Hematopoietic multipotent progenitor cell treated with erythropoietin and hydrocortisone succinate and interleukin-3 and kit ligand, for 6 days (in vitro differentiated cells): ENCODE measurements at regions not wholly inside any gene's neighbourhood (a gene's known extent, or its start where the extent isn't known, plus 50 kb on each side); places are given as distances from the start of the nearest gene placed in this dataset.

Source experiments
- DNase-seq: peaks from one replicate; pipeline ENCODE4 v3.0.0-alpha.2; 2015

DNA sequence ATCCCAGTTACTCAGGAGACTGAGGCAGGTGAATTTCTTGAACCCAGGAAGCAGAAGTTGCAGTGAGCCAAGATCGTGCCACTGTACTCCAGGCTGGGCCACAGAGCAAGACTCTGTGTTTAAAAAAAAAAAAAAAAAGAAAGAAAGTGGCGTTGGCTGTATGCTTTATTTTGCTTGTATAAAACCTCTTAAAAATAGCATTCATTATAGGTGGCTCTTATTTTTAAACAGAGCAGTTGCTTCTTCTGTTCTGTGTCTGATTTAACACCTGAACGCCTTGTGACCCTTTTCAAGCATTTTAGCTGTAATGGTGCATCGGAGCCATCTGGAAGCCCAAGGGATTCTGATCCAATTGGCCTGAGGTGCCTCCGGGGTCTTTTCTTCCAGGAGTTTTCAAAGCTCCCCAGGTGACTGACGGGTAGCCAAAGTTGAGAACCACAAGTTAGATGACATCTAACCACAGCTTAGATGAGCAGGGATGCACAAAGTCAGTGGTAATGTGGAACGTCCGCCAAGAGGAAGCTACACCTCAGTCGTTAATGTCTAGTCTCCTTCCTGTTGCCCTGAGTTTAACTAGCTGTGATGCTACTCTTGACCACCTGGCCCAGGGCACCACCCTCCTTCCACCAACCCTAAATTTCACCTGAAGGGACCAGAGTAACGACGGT lies 274.6 kb upstream of the KLF6 start:
- DNase-seq, result no peak

DNA sequence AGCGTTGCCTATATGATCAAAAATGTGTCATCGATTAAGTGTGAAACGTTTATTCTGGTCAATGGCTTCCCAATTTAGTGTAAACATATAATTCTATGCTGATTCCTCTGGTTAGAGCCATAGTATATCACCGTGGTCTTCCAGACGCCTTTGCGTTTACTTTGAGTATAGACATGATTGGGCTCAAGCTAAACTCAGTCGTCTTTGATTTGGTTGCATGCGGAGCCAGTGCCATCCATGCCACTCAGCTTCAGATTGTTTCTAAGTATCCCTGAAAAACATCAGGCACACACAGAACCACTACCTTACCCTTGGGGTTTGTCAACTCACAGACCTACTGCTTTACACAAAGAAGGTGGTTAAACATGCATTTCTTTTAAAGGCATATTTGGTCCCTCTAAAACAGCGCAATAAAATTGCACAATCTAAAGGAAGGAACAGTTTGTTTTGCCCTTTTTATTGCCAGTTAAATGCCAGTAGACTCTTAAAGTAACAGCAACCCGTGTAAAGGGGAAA lies 273.6 kb upstream of the KLF6 start:
- no peak for DNase-seq

DNA sequence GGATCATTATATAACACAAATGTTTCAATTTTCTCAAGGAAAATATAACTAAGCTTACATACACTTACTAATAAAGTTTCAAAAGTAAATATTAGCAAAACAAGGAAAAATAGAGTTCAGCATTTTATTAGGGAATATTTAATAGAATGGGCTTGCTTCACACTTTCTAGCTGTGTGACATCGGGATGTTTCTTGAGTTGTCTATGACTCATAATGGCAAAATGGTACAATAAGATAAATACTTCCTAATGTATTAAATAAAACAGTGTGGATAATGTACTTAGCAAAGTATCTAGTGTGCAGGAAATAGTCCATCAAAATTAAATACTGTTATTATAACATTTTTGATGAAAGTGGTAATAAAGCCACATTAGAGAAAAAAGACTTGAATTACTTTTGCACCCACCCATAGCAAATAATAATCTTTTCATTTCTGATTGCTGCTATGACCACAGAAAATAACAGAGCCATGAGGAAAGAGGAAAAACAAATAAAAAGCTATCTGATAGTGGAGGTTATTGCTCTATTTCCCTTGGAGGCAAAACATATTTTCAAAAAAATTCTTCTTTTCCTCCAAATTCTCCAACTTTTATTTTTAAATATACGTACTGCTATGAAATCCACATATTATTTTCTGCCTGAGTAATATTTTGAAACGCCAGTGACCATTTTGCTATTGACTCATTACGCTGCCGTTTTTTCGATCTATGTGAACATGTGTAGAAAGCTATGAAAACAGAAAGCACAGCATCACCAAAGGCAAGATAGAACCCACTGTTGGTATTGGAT lies 272.9 kb upstream of the KLF6 start:
- no peak for DNase-seq

DNA sequence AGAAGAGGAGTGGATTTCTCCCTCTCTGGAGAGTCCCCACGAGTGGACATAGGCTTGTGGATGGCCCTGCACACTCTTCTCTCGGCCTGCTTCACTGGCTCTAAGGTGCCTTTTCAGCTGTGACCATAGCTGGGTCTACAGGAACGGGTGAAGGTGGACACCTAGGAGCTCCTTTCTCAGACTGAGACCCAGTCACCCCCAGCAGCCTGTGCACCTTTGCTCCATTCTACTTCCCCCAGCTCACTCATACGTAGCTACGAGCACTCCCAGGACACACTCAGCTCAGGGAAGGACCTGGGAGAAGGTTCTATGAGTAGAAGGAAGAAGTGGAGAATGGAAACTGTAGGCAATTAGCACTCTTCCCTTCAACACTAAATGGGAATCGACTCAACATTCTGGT lies 272.0 kb upstream of the KLF6 start:
- DNase-seq, result no peak

DNA sequence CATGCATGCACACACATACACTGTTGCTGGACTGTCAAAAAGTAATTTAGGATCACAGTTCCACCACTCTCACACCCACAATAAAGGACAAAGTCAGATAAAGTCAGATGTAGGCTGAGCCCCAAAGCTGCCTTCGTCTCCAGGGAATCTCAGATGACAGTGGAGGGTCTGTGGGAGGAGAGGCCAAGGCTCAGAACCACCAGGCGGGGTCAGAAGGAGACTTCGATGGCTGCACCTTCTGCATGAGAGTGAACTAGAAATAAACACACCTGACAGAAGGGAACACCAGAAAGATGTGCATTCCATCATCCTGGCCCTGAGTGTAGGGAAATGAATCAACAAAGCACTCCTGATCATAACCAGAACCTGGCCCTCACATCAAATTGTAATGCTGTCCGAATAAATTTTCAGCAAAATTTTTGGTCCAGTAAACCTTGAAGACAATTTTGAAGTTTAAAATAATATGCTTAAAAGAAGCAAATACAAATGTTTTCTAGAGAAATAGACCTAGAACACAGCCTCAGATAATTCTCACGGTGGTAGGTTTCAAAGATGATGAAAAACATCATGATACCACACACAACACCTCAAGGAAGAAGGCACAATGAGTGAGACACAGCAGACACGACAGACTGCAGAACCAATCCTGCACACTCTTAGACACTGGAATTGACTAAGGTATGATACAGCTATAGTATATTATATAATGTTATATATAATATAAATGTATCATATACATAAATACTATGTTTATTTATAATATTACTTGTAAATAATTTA lies 269.8 kb upstream of the KLF6 start:
- DNase-seq, result no peak

DNA sequence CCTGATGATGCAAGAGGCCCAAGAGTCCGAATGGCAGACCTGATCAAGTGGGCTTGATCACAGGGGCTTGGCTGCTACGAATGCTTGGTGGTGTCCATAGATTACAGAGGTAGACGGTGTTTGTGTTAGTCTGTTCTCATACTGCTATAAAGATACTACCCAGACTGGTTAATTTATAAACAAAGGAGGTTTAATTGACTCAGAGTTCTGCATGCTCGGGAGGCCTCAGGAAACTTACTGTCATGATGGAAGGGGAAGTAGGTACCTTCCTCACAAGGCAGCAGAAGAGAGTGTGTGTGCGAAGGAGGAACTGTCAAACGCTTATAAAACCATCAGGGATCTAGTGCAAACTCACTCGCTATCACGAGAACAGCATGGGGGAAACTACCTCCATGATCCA lies 268.9 kb upstream of the KLF6 start:
- DNase-seq, result peak; percentile 22

DNA sequence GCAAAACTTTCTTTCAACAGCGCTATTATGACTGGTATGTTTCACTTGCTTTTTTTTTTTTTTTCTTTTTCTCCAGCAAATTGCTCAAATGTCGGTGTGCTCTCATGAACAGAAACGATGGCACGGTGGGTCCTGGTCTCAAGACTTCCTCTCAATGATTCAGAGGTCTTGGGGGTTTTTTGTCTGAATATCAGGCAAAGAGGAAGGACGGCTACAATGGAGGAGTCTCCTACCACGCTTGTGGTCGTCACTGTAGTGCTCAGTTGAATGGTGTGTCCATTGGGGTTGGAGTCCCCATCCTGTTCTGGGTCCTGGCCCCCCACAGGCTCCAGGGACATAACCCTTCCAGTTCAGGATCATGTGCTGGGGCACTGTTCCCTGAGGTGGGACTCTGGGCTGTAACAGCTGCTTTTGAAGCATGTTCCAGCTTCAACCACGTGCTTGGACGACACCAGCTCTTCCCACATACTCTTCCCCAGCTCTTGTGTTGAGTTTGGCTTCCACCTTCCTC lies 266.7 kb upstream of the KLF6 start:
- no peak for DNase-seq

DNA sequence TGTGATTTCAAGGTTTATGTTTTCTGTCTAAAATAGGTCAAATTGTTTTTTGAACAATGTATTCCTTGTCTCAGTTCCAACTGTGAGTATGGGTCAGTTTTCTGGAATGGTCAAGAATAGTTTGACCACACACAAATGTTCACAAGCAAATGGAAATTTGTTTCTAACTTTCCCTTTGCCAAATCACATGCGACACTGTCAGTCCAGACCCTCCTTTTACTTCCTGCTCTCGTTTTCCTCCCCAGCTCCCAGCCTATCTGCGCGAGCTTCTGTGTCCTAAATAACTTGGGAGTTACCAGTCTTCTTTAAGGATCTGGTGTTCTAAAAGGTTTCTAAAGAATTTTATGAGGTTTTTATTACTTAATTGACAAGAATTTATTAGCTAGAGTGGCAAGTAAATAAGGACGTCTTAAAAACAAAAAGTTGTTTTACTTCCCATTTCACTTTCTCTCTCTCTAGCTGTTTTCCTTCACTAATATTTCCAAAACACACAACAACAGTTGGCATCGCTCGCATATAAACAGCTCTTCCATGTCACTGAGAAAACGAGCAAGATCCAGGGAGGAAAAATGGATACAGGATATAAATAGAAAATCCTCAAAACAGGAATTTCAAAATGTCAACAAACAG lies 266.1 kb upstream of the KLF6 start:
- DNase-seq, result no peak

DNA sequence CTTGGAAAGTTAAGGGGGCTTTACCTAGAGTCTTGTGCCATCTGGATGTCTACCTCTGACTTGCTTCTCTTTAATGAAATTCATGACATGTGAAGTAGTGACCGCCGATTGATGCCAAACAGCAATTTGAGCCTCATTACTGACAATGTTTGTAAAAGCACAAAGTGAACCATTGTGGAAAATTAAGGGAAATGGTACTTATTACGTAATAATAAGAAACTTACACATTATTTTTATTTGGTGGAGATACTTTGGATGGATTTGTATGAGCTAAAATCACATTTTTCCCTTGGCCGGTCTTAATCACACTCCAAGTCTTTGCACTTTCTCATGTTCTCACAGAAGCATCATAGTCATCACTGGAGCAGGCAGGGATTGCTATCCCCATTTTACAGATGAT lies 265.1 kb upstream of the KLF6 start:
- DNase-seq, result no peak

DNA sequence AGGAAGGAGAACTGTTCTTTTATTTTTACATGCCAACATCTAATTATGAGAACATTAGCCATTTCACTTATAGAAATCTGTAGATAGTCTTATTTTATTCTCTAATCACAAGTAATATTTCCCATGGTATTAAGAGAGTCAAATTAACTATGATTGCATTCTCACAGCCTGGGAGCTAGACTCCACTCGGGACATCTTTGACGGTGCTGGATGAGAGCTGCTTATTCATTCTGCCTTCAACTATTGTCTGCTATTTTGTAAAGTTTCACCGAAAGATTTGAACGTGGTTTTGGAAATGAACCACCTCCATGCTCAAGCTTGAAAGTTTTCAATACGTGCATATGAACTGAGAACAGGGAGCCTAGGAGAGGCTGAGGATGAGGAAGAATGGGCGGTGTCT lies 264.3 kb upstream of the KLF6 start:
- DNase-seq, result no peak

DNA sequence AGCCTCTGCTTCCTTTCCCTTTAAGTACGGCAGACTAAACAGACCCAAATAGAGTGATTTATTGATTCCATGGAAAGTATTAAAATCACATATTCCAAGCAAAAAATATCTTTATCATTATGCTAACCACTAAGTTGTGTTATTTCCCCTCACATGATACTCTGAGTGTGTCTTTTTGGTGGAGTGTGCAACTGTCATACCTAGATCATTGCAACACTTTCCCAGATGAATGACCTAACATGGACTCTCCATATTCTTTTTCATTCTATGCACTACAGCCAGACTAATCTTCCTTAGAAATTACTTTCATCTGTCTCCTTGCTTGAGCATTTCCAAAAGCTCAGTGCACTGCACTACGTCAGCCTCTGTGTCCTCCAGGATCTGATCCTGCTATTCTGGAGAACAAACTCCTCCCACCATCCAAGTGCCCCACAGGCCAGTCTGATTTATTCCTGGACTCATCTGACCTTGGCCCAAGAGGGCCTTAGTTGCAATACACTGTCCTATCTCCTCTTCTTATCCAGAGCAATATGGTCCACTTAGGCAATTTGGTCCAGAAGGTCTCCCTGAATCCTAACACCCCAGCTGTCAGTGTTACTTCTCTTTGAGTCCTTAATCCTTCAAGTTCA lies 263.3 kb upstream of the KLF6 start:
- no peak for DNase-seq

DNA sequence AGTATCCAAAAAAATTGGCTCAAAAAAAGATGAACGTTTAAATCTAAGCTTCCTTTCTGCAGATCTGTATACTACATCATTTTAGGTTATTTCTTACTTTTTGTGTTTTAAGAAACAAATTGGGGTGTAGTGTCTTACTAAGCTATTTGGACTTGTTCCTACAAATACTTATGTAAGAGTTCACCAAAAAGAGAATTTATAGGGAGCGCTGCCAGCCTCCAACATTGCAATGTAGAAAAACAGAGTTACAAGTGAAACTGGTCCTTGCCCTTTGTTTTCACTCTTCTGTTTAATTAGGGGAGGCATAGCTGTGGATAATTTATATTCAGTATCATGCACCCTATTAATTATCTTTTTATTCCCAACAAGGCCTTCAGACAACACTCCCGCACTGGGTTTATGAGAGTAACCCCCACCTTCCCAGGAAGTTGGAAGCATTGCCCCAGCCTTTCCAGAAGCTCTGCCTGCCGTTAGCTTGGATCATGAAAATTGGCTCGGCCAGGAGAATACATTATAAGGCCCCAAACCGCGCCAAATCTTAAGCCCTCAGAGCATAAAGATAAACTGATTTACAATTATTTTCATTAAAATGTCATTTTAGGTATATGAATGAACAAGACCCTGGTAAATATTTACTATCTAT lies 261.8 kb upstream of the KLF6 start:
- no peak for DNase-seq

DNA sequence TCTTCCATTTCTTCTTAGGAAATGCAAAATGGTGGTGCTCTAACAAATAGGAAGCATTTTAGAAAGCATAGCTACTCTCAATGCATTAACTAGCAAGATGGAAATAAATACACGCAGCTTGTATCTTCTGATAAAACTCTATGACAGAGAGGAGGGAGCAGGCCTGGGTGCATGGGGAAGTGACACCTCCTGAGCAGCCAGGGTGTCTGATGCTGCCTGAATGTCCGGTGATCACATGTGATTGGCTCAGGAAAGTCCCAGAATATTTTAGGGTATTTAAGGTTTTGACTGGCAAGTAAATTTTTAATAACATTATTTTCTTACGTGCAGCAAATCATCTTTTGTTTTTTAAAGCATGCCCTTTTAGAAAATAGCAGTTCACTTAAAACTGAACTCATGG lies 261.0 kb upstream of the KLF6 start:
- DNase-seq, result no peak

DNA sequence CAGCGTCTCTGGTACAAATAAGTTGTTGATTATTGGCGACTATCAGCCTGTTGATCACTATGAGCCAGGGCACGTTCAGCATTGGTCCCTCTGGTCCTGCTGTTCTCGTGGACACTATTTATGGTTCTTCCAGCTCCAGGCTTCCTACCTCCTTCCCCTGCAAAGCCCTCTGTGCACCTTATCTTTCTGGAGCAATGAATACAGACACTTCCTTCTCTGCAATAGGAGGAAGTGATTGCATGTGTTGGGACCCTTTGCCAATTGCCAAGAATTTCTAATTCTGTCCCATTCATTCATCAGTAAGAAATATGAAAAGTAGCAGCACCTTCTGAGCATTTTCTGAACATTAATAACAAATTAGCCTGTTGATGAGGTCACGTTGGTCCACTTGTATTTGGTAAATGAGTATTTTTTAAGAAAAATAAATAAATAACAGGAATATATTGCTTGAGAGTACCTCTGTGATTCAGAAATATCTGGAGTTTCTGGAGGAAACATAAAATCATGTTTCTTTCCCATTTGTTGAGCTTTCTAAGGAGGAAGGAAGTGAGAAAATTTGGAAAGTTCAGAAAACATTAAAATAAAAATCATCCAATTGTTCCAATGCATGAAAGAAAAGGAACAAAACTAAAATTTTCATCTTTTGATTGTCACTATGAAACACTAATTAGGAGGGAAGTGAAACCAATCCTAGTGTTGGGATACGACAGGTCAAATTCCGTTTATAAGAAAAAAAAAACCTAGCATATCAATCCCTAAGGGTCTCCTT lies 259.1 kb upstream of the KLF6 start:
- peak; percentile 10 for DNase-seq

DNA sequence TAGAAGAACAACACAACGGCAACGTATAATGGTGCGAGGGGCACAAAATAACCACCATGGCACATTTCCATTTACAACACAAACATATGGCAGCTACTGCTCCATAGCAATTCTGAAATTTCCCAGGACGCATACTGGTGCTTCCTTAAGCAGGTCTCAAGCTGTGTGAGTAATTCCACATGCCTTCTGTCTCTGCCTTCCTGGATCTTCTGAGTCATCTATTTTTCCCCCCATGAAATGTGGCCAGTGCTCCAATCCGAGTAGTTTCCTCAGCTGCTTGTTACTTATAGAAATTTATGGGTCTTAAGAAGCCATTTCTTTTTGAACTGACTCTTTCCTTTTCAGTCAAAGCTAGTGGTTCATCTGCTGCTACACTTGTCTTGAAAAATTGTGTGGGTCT lies 256.6 kb upstream of the KLF6 start:
- no peak for DNase-seq

DNA sequence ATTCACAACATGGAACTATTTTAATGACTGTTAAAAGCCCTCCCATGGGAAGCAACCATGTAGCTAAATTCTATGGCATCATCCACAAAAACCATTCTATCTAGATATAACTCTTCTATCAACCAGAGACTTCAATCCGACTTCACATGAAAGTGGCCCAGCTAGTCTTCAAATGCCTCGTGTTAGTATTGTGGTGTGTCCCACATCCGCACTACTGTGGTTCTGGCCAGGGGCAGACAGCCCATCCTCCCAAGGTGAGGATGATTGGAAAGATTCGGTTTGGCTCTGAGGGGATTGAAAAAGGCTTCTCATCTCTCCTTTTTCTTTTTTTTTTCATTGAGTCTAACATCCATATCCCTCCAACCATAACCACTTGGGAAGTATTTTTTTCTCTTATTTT lies 253.0 kb upstream of the KLF6 start:
- no peak for DNase-seq

DNA sequence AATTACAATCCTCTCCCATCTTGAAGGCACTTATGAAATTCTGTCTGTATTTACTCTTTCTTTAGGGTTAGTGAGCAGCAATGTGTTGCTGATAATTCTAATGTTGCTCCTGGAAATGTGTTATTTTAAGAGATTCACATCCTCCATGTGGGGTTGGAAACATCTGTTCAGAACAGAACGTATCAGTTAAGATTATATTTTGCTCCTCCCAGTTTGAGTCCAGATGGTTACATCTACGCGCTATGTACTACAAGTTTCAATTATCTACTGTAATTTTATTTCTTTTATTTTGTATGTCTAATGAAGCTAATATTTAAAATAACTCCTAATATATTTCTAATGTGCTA lies 250.6 kb upstream of the KLF6 start:
- DNase-seq, result no peak

DNA sequence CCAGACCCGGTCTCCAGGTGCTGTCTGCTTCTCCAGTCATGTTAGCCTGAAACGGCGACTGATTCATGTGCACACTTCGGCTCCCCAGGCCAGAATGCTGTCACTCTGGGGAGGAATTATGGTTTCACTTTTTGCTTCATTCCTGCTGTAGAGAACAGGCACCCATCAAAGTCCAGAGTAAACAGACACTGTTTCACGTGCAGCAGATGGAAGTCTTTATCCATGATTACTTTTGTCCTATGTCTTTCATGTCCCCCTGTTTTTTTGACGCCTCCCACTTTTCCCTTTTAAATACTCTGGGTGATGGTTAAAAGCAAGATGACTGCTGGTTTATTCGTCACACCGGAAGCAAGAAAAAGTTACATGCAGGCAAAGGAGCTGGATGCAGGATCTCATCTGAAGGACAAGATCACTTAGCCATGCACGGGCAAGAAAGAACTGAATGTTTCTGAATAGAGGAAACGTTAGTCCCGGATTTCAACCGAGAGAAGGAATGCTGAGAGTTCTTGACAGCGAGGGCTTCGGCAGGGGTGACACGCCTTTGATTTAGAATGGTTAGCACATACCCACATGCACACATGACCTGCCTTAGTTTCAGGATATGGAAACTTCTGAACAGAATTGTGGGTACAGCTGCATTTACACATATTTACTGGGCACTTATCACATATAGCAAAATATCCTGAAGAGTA lies 250.0 kb upstream of the KLF6 start:
- DNase-seq, result no peak

DNA sequence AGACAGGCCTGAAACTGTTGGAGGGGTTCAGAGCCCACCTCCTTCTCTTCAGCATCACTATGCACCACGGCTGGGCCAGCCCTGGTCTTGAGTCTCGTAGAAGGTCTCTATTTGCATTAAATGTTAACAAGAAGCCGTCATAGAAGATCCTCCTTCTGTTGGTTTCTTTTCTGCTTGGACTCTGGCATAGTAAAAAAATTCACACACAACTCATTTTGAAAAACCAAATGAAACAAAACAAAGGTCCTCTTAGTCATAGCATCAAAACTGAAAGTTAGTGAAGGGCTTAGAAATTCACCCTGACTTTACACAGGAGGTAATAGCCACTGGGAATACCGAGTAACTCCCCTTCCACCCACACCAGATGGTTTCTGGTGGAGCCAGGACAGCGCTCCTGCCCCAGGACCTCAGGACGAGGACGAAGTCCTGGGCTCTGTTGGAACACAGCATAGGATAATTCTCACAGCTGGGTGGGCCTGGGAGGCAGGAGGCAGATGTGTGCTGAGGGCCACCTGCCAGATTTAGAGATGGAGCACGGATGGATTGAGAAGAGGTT lies 248.4 kb upstream of the KLF6 start:
- no peak for DNase-seq

DNA sequence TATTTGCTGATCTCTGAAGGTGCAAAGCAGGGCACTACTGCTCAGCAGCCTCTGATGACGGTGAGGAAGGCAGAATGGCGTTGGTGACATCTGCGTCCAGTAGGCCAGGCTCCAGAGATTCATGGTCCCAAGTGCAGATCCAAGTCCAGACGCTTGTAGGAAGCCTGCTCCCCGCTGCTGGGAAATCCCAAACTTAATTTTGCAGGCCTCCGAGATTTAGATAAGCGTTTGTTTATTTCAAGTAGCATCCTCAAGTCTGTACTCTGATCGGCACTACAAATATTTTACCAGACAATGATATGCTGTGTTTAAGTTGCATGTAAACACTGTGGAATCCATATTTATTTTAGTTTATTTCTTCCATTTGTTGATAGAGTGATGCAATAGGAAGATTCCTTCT lies 244.9 kb upstream of the KLF6 start:
- DNase-seq, result no peak
